ENCODE measurements at regions not wholly inside any gene's neighbourhood (a gene's known extent, or its start where the extent isn't known, plus 50 kb on each side); places are given as distances from the start of the nearest gene placed in this dataset.

DNA sequence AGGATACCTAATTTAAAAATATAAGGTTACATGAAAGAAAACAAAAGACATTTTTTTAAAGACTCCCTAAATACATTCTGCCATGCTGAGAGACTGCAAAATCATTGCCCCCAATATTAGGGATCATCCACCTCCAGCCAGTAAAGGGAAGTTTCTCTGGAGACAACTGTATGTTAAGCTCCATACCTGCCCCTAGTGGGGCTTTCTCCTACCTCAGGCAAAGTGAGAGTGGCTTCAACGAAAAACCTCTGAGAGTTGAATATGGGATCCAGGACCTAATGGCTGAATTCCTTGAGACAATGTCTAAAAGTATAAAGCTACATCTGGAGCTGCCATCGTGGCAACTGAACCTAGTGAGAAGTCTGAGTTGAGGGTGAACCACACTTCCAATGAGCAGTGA lies 248.1 kb upstream of the FIGN start:
- H3K4me3 ChIP-seq (replicated peaks in 1 of 3; ENCODE audit: insufficient read depth in 1 of 3, low read depth in 1 of 3, low read length in 3 of 3): no peak overlapping the region
- no TSS peak for BruUV-seq (replicated peaks)
- no peaks in the 10 kb centered on the region for H3K9me1 ChIP-seq (replicated peaks; ENCODE audit: control insufficient read depth, extremely low read depth, insufficient read depth, low read length)
- no peaks in the 10 kb centered on the region for H3K9me3 ChIP-seq (replicated peaks; ENCODE audit: control insufficient read depth, insufficient read depth, low read length)
- no peaks in the 10 kb centered on the region for H3K79me2 ChIP-seq (ENCODE audit: control insufficient read depth, insufficient read depth, low read length)
- intact Hi-C loops (cut with micrococcal nuclease) (no loop called here), dilution Hi-C loops (cut with MboI; ENCODE audit: extremely low pct_ligation_motif_present, low sequenced_read_pairs) (no loop called here)
- no peaks in the 10 kb centered on the region for H3K27me3 ChIP-seq (ENCODE audit: control insufficient read depth in 2 of 2, insufficient read depth in 2 of 2, low read length in 2 of 2)
- TF ChIP-seq POLR2A (IDR thresholded peaks at IDR 0.05; ENCODE audit: low read depth, low read length) (no peak), MYC (IDR thresholded peaks at IDR 0.05; ENCODE audit: low read depth, low read length) (no peak), EZH2 (IDR thresholded peaks at IDR 0.05; ENCODE audit: borderline replicate concordance, low read depth, low read length, severe bottlenecking) (no peak), FOS (IDR thresholded peaks at IDR 0.05; ENCODE audit: borderline replicate concordance, insufficient read depth, low read length) (no peak), POLR2AphosphoS5 (IDR thresholded peaks at IDR 0.05; ENCODE audit: insufficient read depth, low read depth, low read length) (no peak), GATA2 (IDR thresholded peaks at IDR 0.05; ENCODE audit: insufficient read depth, insufficient read length, low read depth, low read length) (no peak), JUN (IDR thresholded peaks at IDR 0.05; ENCODE audit: borderline replicate concordance, insufficient read depth, insufficient read length, low read depth) (no peak)
- TF ChIP-seq, protein P1, sequence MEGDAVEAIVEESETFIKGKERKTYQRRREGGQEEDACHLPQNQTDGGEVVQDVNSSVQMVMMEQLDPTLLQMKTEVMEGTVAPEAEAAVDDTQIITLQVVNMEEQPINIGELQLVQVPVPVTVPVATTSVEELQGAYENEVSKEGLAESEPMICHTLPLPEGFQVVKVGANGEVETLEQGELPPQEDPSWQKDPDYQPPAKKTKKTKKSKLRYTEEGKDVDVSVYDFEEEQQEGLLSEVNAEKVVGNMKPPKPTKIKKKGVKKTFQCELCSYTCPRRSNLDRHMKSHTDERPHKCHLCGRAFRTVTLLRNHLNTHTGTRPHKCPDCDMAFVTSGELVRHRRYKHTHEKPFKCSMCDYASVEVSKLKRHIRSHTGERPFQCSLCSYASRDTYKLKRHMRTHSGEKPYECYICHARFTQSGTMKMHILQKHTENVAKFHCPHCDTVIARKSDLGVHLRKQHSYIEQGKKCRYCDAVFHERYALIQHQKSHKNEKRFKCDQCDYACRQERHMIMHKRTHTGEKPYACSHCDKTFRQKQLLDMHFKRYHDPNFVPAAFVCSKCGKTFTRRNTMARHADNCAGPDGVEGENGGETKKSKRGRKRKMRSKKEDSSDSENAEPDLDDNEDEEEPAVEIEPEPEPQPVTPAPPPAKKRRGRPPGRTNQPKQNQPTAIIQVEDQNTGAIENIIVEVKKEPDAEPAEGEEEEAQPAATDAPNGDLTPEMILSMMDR (IDR thresholded peaks at IDR 0.05; ENCODE audit: extremely low read depth in 1 of 2, insufficient read depth in 1 of 2, low read depth in 1 of 2, low read length in 2 of 2): no peak
- TF ChIP-seq, protein P2, sequence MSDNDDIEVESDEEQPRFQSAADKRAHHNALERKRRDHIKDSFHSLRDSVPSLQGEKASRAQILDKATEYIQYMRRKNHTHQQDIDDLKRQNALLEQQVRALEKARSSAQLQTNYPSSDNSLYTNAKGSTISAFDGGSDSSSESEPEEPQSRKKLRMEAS (IDR thresholded peaks at IDR 0.05; ENCODE audit: insufficient read depth, insufficient read length): no peak
- no peaks in the 10 kb centered on the region for H3K36me3 ChIP-seq (ENCODE audit: control insufficient read depth in 2 of 2, extremely low read depth in 1 of 2, insufficient read depth in 2 of 2, low read length in 2 of 2)
- no peak overlapping the region for H2AFZ ChIP-seq (ENCODE audit: low read depth, low read length)
- H3K4me1 ChIP-seq (ENCODE audit: control insufficient read depth, extremely low read depth, insufficient read depth, low read length): no peaks in the 10 kb centered on the region
- POLR2A ChIA-PET: no interaction called here
- no peaks in the 10 kb centered on the region for H4K20me1 ChIP-seq (replicated peaks; ENCODE audit: control insufficient read depth, extremely low read depth, insufficient read depth, low read length)
- no peak overlapping the region for H3K9ac ChIP-seq (replicated peaks; ENCODE audit: extremely low read depth, insufficient read depth, low read length)
- FAIRE-seq (no peak), DNase-seq (ENCODE audit: low read depth, low spot score) (no peak)
- CTCF ChIA-PET: interaction anchor here (1.9 kb wide), 1 partner anchor 11 kb away, joined by 5 read pairs; no protein-coding TSS in a partner anchor
- no peak overlapping the region for H3K4me2 ChIP-seq (ENCODE audit: insufficient read depth, low read length)
- no peak overlapping the region for H3K27ac ChIP-seq (ENCODE audit: insufficient read depth, low read depth, low read length)

Data from endothelial cell of umbilical vein (primary cell).